ENCODE measurements at regions not wholly inside any gene's neighbourhood (a gene's known extent, or its start where the extent isn't known, plus 50 kb on each side); places are given as distances from the start of the nearest gene placed in this dataset.

DNA sequence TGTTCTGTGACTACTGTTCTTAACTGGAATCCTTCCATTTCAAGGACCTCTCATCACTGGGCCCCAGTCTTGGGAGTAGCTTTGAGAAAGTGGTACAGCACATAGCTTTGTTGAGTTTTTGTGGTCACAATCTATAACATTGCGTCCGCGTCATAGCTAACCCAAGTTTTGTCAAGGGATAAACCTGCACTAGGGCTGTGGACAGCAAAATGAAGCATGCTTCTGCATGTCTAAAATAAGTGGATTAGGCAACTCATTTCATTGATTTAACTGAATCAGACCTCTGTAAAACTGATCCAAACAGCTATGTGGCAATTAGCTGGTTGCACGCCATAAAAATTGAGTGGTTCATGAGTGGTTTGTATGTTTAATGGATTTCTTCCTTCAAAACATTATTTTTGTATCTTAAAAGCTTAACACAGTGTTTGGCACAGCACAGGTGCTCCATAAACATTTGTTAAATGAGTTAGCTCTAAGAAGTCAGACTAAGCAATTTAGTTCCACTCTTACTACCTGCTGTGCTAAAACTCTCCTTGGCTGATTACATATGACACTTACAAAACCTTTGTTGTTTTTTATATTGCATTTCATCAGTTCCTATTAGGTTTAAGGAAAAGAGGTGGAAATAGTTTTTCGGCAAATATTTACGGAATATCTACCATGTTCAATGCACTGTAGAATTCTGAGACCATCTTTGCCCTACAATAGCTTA, 160.3 kb upstream of the ATXN1 start:
- no peak for TF ChIP-seq HDGF (IDR thresholded peaks at IDR 0.05)
- TF ChIP-seq, protein P1, sequence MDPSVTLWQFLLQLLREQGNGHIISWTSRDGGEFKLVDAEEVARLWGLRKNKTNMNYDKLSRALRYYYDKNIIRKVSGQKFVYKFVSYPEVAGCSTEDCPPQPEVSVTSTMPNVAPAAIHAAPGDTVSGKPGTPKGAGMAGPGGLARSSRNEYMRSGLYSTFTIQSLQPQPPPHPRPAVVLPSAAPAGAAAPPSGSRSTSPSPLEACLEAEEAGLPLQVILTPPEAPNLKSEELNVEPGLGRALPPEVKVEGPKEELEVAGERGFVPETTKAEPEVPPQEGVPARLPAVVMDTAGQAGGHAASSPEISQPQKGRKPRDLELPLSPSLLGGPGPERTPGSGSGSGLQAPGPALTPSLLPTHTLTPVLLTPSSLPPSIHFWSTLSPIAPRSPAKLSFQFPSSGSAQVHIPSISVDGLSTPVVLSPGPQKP (IDR thresholded peaks at IDR 0.05; ENCODE audit: low read depth, low read length): no peak
- TF ChIP-seq, protein P2, sequence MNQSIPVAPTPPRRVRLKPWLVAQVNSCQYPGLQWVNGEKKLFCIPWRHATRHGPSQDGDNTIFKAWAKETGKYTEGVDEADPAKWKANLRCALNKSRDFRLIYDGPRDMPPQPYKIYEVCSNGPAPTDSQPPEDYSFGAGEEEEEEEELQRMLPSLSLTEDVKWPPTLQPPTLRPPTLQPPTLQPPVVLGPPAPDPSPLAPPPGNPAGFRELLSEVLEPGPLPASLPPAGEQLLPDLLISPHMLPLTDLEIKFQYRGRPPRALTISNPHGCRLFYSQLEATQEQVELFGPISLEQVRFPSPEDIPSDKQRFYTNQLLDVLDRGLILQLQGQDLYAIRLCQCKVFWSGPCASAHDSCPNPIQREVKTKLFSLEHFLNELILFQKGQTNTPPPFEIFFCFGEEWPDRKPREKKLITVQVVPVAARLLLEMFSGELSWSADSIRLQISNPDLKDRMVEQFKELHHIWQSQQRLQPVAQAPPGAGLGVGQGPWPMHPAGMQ (IDR thresholded peaks at IDR 0.05; ENCODE audit: borderline replicate concordance): no peak
